ENCODE measurements at regions not wholly inside any gene's neighbourhood (a gene's known extent, or its start where the extent isn't known, plus 50 kb on each side); places are given as distances from the start of the nearest gene placed in this dataset.

DNA sequence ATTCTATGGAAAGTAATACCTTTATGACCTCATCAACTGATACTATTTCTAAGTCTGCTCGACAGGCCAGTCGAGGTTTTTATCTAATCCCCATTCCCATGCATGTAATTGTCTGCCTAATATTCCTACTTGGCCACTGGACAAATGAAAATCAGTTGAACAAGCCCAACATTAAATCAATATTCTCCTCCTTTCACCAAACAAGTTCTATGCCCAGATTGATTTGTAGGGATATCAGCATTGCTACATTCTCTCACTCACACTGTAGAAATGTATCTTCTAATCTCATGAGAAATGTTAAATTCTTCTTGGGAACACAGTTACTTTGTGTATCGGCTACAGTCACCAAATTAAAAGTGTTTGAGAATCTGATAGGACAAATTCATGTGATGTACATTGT, 208.8 kb upstream of the CTNND2 start:
- no peak for TF ChIP-seq POLR2A (IDR thresholded peaks at IDR 0.05; ENCODE audit: low read length)
- no peak for TF ChIP-seq GATA1 (IDR thresholded peaks at IDR 0.05; ENCODE audit: low read depth, low read length)
